HUES48 (cell line): ENCODE measurements at regions not wholly inside any gene's neighbourhood (a gene's known extent, or its start where the extent isn't known, plus 50 kb on each side); places are given as distances from the start of the nearest gene placed in this dataset.

Experiments used
- H3K27ac ChIP-seq: one replicate; pipeline ENCODE4 v1.7.0; 2013; ENCODE audit warnings: low read depth, low read length, inconsistent platforms
- H3K27me3 ChIP-seq: 2 replicates; pipeline ENCODE4 v1.6.1; 2013; ENCODE audit warnings: mild to moderate bottlenecking, low read length; ENCODE audit not compliant: control insufficient read depth, insufficient read depth
- H3K36me3 ChIP-seq: 2 replicates; pipeline ENCODE4 v1.6.1; 2013; ENCODE audit warnings: low read length; ENCODE audit not compliant: control insufficient read depth, insufficient read depth
- H3K4me1 ChIP-seq: 2 replicates; pipeline ENCODE4 v1.6.1; 2013; ENCODE audit warnings: mild to moderate bottlenecking, low read length; ENCODE audit not compliant: control insufficient read depth, insufficient read depth
- H3K4me3 ChIP-seq: 2 replicates; pipeline ENCODE4 v1.5.1; 2013; ENCODE audit warnings: mild to moderate bottlenecking, low read depth, low read length
- H3K9ac ChIP-seq: 2 replicates; pipeline ENCODE4 v1.6.1; 2013; ENCODE audit warnings: mild to moderate bottlenecking, low read depth, low read length, moderate library complexity
- H3K9me3 ChIP-seq: 2 replicates; pipeline ENCODE4 v1.6.1; 2013; ENCODE audit warnings: low read length; ENCODE audit not compliant: control insufficient read depth, insufficient read depth

DNA sequence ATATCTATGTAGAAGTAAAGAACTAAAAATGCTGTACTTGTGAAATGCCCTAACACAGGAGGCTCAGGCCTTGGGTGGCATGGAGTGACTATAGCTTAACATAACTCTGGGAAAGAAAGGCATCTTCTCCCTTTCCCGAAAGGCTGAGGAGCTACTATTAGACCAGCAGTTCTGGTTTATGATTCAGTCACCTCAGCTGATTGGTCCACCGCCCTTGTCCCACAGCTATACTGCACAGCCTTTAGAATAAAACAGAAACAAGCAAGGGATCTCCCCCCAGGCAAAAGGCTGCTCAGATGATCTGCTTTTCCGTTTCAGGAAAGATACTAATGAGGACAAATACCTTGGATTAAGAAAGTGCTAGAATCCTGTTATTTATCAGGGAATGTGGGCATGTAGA is 171.3 kb downstream of the SNCA start:
- H3K4me1 ChIP-seq = peaks cover 5% of the 10 kb centered on the region; the same call in 1 of the 2 replicates
- no peaks in the 10 kb centered on the region for H3K27me3 ChIP-seq
- no peak overlapping the region for H3K27ac ChIP-seq
- H3K9me3 ChIP-seq = no peaks in the 10 kb centered on the region
- H3K4me3 ChIP-seq = no peak overlapping the region
- H3K36me3 ChIP-seq = no peaks in the 10 kb centered on the region
- H3K9ac ChIP-seq = no peak overlapping the region

DNA sequence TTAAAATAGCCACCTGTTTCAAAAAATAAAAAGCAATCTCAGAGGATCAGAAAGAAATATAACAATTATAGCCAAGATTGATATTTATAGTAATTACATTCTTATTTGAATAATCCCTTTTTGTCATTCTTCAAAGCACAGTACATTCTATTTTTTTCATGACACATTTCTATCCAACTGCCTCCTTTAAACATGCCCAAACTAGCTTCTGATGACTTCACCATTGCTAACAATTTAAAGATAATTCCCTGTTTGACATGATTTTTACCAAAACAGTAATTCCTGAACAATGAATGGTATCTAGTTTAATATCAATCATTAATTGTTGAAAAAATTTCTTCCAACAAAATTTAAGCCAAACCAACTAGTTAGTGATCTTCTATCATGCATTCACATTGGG is 172.4 kb downstream of the SNCA start:
- Histone ChIP-seq H3K27me3 (no peaks in the 10 kb centered on the region), H3K27ac (no peak overlapping the region), H3K9ac (no peak overlapping the region), H3K9me3 (no peaks in the 10 kb centered on the region), H3K4me3 (no peak overlapping the region), H3K4me1 (peaks cover 5% of the 10 kb centered on the region; the same call in 1 of the 2 replicates), H3K36me3 (no peaks in the 10 kb centered on the region)

DNA sequence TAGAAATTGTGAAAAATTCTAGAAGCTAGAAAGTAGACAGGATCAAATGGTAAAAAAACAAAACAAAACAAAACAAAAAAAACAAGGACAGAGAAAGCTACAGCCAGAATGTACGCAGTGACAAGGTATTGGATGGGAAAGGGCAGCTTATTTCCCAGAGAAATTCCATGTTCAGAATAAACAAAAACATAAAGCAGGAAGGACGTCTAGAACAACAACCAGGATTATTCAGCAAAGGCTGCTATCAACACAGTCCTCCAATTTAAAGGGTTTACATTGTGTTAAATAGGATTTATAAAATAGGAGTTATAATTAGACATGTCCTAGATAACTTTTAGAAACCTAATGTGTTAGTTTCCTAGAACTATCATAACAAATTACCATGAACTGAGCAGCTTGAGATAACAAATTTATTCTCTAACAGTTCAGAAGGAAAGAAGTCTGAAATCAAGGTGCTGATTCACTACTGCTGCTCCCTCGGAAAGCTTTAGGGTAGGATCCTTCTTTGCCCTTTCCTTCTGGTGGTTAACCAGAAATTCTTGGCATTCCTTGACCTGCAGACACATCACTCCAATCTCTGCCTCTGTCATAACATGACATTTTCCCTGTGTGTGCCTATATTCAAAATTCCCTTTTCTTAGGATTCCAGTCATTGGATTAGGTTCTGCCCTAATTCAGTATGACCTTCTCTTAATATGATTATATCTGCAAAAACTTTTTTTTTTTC is 175.6 kb downstream of the SNCA start:
- H3K4me3 ChIP-seq = no peak overlapping the region

DNA sequence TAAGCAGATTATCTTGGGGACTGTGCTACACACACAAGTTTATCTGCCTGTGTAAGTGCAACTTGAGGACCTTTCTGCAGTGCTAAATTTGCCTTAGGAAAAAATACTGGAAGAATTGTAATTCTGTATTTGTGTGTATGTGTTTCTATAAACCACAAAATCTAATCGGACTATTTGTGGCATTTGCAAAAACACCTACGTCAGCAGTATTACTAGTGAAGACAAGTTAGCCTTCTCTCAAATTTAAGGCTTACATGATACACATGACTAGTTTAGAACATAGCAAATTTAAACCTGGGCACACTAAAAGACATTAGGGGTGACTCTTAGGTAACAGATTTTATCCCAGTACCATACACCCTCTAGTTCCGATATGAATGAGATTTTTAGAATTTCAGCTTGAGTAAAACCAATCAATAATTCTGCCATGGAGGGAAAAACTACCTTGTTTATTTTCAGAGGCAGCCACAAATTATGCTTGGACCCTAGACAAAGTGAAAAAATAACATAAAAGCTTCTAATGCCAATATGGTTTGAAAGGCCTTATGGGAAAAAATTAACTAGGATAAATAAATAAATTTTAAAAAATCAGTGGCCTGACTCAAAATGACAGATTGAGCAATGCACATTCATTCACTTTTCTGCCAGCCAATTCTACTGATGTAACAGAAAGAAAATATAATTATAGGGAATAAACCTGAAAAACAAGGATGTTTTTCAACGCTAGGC is 176.4 kb downstream of the SNCA start:
- H3K27me3 ChIP-seq = no peaks in the 10 kb centered on the region
- H3K9ac ChIP-seq = no peak overlapping the region
- H3K27ac ChIP-seq = no peak overlapping the region
- H3K4me3 ChIP-seq = no peak overlapping the region
- no peaks in the 10 kb centered on the region for H3K9me3 ChIP-seq
- no peaks in the 10 kb centered on the region for H3K36me3 ChIP-seq
- peaks cover 5% of the 10 kb centered on the region; the same call in 1 of the 2 replicates for H3K4me1 ChIP-seq

More for the DNA sequence above, 175.6 kb downstream of the SNCA start:
- Histone ChIP-seq H3K9ac (no peak overlapping the region), H3K27me3 (no peaks in the 10 kb centered on the region), H3K36me3 (no peaks in the 10 kb centered on the region), H3K27ac (no peak overlapping the region), H3K4me1 (peaks cover 5% of the 10 kb centered on the region; the same call in 1 of the 2 replicates), H3K9me3 (no peaks in the 10 kb centered on the region)

DNA sequence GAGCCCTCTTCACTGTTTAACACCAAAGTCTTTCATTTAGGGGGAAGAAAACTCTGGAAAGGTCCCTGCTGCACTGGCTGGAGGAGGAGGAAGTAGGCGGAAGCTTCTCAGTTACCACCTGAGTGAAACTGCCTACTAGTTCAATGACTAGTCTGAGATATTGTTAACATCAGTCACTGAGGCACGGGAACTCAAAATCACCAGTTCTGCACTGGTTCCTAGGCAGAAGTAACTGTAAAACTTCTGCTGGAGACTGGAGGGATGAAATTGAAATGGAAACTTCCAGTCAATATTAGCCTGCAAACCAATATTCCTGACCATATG is 178.3 kb downstream of the SNCA start:
- Histone ChIP-seq H3K9me3 (no peaks in the 10 kb centered on the region), H3K27ac (no peak overlapping the region), H3K4me1 (peaks cover 5% of the 10 kb centered on the region; the same call in 1 of the 2 replicates), H3K4me3 (no peak overlapping the region), H3K27me3 (no peaks in the 10 kb centered on the region), H3K36me3 (no peaks in the 10 kb centered on the region), H3K9ac (no peak overlapping the region)

DNA sequence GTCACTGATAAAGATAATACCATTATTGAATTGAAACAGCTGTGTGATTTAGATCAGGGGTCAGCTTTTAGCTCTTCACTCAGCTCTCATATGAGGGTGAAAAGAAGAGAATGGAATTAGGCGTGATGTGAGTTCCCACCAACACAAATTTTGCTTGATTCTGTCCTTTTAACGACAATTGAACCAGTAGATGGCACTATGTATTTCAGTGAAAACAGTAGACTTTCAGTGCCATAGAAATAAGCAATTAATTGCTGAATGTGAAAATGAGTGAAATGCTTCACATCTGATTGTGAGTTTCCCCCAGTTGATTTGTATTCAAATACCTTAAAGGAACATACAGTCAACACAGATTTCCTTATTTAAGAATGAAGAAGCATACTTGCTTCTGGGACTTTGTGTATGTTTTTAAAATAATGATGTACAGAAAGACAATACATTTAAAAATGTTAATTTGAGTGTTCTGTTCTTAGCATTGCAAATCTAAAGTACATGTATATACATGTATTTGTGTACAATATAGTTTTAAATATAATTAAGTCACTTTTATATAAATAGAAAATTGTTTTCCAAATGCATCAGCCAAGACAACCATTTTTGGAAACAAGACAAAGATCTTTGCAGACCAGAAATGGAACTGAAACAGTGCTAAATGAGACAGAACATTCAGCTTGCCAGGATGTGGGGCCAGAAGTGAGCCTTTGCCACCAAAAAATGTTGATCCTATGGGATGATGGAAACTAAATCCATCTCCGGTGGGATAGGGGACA is 178.8 kb downstream of the SNCA start:
- H3K9me3 ChIP-seq = no peaks in the 10 kb centered on the region
- no peak overlapping the region for H3K4me3 ChIP-seq
- H3K4me1 ChIP-seq = peaks cover 5% of the 10 kb centered on the region; the same call in 1 of the 2 replicates
- no peaks in the 10 kb centered on the region for H3K36me3 ChIP-seq
- H3K9ac ChIP-seq = no peak overlapping the region
- no peak overlapping the region for H3K27ac ChIP-seq
- H3K27me3 ChIP-seq = no peaks in the 10 kb centered on the region

DNA sequence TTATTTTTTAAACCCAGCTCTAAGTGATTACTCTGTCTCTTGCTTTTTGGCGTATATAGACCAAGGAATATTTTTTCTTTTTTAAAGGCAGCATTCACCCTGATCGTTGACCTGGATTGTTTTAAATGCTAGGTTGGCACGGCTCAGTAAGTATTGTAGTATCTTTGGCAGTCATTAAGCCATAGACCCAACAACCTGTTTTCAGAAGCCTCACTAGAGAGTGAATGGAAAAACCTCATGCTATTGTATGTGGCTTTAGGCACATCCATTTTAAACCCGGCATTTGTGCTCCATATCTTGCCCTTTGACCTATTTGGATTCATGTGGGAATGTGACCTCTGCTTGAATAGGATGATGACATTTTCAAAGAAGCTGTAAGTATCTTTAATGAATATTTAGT is 183.9 kb downstream of the SNCA start:
- H3K9ac ChIP-seq = no peak overlapping the region
- no peaks in the 10 kb centered on the region for H3K36me3 ChIP-seq

DNA sequence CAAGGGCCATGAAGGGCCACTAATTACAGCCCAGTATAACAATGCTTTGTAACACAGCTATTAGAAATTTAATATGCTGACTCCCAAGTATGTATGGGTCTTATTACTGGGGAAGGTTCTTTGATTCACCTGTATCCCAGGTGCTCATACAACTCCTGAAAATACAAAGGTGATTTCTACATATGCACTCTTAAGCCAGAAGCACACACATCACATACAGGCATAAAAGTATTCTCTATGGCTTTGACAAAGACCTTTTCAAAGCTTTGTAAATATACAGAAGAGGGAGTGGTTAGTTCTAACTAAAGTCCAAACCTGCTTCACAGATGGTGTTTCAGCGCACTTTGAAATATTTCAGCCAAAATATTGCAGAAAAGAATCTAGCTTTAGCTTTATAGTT is 191.5 kb downstream of the SNCA start:
- no peak overlapping the region for H3K4me3 ChIP-seq
- H3K4me1 ChIP-seq = no peaks in the 10 kb centered on the region
- no peak overlapping the region for H3K9ac ChIP-seq
- no peaks in the 10 kb centered on the region; the same call in 1 of the 2 replicates for H3K27me3 ChIP-seq
- H3K9me3 ChIP-seq = no peaks in the 10 kb centered on the region
- no peak overlapping the region for H3K27ac ChIP-seq
- no peaks in the 10 kb centered on the region for H3K36me3 ChIP-seq

More for the DNA sequence above, 183.9 kb downstream of the SNCA start:
- Histone ChIP-seq H3K9me3 (no peaks in the 10 kb centered on the region), H3K27ac (no peak overlapping the region), H3K4me3 (no peak overlapping the region), H3K4me1 (no peaks in the 10 kb centered on the region), H3K27me3 (no peaks in the 10 kb centered on the region)

DNA sequence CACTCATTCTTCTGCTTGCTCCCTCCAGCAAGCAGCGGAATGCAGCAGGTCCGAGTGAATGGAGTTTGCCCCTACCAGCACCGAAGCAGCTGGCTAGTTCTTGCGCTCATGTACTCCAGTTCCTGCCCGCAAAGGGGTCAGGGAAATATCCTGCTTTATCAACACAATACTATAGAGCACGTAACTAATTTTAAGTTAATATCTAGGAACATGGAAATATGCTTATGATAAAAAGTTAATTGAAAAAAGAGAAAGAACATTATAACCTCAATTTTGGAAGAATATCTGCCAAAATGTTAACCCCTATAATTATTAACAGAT is 195.6 kb downstream of the SNCA start:
- H3K27ac ChIP-seq = no peak overlapping the region
- H3K4me1 ChIP-seq = no peaks in the 10 kb centered on the region
- H3K9me3 ChIP-seq = no peaks in the 10 kb centered on the region
- H3K4me3 ChIP-seq = peak overlapping the region; percentile 24; the same call in 1 of the 2 replicates
- H3K27me3 ChIP-seq = no peaks in the 10 kb centered on the region; the same call in 1 of the 2 replicates
- no peaks in the 10 kb centered on the region for H3K36me3 ChIP-seq
- no peak overlapping the region for H3K9ac ChIP-seq

DNA sequence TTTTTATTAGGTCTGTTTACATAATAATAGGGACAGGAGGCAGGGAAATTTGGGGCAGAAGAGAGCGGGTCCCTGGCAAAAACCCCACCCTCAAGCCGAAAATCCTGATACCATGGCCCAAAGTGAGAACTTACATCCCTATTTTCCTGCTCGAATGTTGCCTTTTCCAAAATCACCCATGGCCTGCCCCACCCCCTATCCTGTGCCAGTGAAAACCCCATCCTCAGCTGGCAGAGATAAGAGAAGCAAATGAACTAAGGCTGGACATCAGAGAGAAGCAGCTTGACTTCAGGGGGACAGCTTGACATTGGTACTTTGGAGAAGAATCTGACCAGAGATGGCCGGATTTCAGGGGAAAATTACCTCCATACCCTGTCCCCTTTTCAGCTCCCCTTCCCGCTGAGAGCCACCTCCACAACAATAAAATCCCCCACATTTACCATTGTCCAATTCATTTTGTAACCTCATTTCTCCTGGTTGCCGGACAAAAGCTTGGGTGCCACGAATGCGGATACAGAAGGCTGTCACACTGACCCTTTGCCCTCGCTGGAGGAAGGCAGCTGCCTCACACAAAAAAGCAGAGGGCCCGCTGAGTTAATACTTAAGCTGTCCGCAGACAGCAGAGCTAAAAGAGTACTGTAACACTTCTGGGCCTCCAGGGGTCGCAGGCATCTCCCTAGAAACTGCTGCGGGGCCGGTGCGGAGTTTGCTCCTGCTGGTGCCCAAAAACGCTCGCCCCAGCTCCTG is 196.2 kb downstream of the SNCA start:
- H3K36me3 ChIP-seq = no peaks in the 10 kb centered on the region
- H3K9ac ChIP-seq = no peak overlapping the region
- H3K4me1 ChIP-seq = no peaks in the 10 kb centered on the region
- H3K27me3 ChIP-seq = no peaks in the 10 kb centered on the region; the same call in 1 of the 2 replicates
- H3K27ac ChIP-seq = peak overlapping the region; percentile 24
- peak overlapping the region; percentile 24; the same call in 1 of the 2 replicates for H3K4me3 ChIP-seq
- H3K9me3 ChIP-seq = no peaks in the 10 kb centered on the region
